HG03280 (cell line): ENCODE measurements at regions not wholly inside any gene's neighbourhood (a gene's known extent, or its start where the extent isn't known, plus 50 kb on each side); places are given as distances from the start of the nearest gene placed in this dataset.

Experiments used
- ATAC-seq: cut with Tn5 transposase; IDR thresholded peaks from one replicate; pipeline ENCODE4 v1.9.1; 2021; ENCODE audit warnings: mild to moderate bottlenecking, moderate library complexity; ENCODE audit not compliant: unreplicated experiment

GRCh38 chr20:16175322-16175961 is 397.8 kb downstream of the KIF16B start:
- no peak for ATAC-seq

- no peak for ATAC-seq
These were observed 398.9 kb downstream of the KIF16B start for GRCh38 chr20:16174311-16174710.

GRCh38 chr20:16173044-16173443 is 400.2 kb downstream of the KIF16B start:
- no peak for ATAC-seq

GRCh38 chr20:16171180-16171579 is 402.1 kb downstream of the KIF16B start:
- no peak for ATAC-seq

- no peak for ATAC-seq
These were observed 402.8 kb downstream of the KIF16B start for GRCh38 chr20:16170406-16170971.

GRCh38 chr20:16167423-16168130 is 405.7 kb downstream of the KIF16B start:
- no peak for ATAC-seq

GRCh38 chr20:16166737-16167136 is 406.5 kb downstream of the KIF16B start:
- no peak for ATAC-seq

- ATAC-seq, result peak; percentile 28
These were observed 414.3 kb downstream of the KIF16B start for GRCh38 chr20:16158976-16159286.

- peak; percentile 69 for ATAC-seq
These were observed 414.9 kb downstream of the KIF16B start for GRCh38 chr20:16158090-16158975.

- ATAC-seq, result no peak
These were observed 425.3 kb downstream of the KIF16B start for GRCh38 chr20:16147916-16148315.

GRCh38 chr20:16147216-16147615 is 426.0 kb downstream of the KIF16B start:
- no peak for ATAC-seq

- ATAC-seq, result no peak
These were observed 427.3 kb downstream of the KIF16B start for GRCh38 chr20:16145919-16146318.

- ATAC-seq, result no peak
These were observed 429.7 kb downstream of the KIF16B start for GRCh38 chr20:16143596-16143995.

- ATAC-seq, result no peak
These were observed 437.6 kb downstream of the KIF16B start for GRCh38 chr20:16135630-16136029.

GRCh38 chr20:16132036-16132798 is 441.0 kb downstream of the KIF16B start:
- no peak for ATAC-seq

GRCh38 chr20:16129411-16129810 is 443.8 kb downstream of the KIF16B start:
- ATAC-seq, result no peak

- ATAC-seq, result no peak
These were observed 444.6 kb downstream of the KIF16B start for GRCh38 chr20:16128538-16129106.

GRCh38 chr20:16125816-16126215 is 447.4 kb downstream of the KIF16B start:
- ATAC-seq, result no peak

GRCh38 chr20:16124911-16125776 is 448.1 kb downstream of the KIF16B start:
- ATAC-seq, result no peak
